ENCODE measurements at regions not wholly inside any gene's neighbourhood (a gene's known extent, or its start where the extent isn't known, plus 50 kb on each side); places are given as distances from the start of the nearest gene placed in this dataset.

- TF ChIP-seq POLR2AphosphoS5 (IDR thresholded peaks at IDR 0.05) (no peak), POLR2A (IDR thresholded peaks at IDR 0.05) (no peak), CTCF (IDR thresholded peaks at IDR 0.05) (no peak)
- Histone ChIP-seq H3K4me1 (replicated peaks) (no peaks in the 10 kb centered on the region), H3K27ac (no peak overlapping the region), H3K4me3 (no peak overlapping the region), H3K27me3 (replicated peaks; ENCODE audit: insufficient read depth) (no peaks in the 10 kb centered on the region), H3K36me3 (no peaks in the 10 kb centered on the region), H3K9me3 (no peaks in the 10 kb centered on the region)
- 88% methylated on average over 7 of the region's 7 CpGs for WGBS
- DNase-seq (ENCODE audit: low spot score) = no peak
- intact Hi-C loops (cut with DNase I) = no loop called here
Observed at GRCh38 chr5:2687746-2688145, 63.7 kb downstream of the IRX2 start.

- no peaks in the 10 kb centered on the region for H3K9me3 ChIP-seq
- no peak overlapping the region for H3K27ac ChIP-seq
- TF ChIP-seq CTCF (IDR thresholded peaks at IDR 0.05) (no peak), POLR2A (IDR thresholded peaks at IDR 0.05) (no peak), POLR2AphosphoS5 (IDR thresholded peaks at IDR 0.05) (no peak)
- no peaks in the 10 kb centered on the region for H3K27me3 ChIP-seq (replicated peaks; ENCODE audit: insufficient read depth)
- DNase-seq (ENCODE audit: low spot score) = no peak
- 54% methylated on average over 28 of the region's 28 CpGs for WGBS
- H3K4me1 ChIP-seq (replicated peaks) = no peaks in the 10 kb centered on the region
- intact Hi-C loops (cut with DNase I) = no loop called here
- no peaks in the 10 kb centered on the region for H3K36me3 ChIP-seq
- H3K4me3 ChIP-seq = no peak overlapping the region
Observed at GRCh38 chr5:2686321-2687124, 65.0 kb downstream of the IRX2 start.

- no peaks in the 10 kb centered on the region for H3K27me3 ChIP-seq (replicated peaks; ENCODE audit: insufficient read depth)
- no peaks in the 10 kb centered on the region for H3K4me1 ChIP-seq (replicated peaks)
- DNase-seq (ENCODE audit: low spot score) = no peak
- 43% methylated on average over 4 of the region's 4 CpGs for WGBS
- intact Hi-C loops (cut with DNase I) = no loop called here
- no peak overlapping the region for H3K27ac ChIP-seq
- no peak overlapping the region for H3K4me3 ChIP-seq
- H3K9me3 ChIP-seq = no peaks in the 10 kb centered on the region
- no peak for TF ChIP-seq CTCF (IDR thresholded peaks at IDR 0.05)
- TF ChIP-seq POLR2AphosphoS5 (IDR thresholded peaks at IDR 0.05) = no peak
- no peak for TF ChIP-seq POLR2A (IDR thresholded peaks at IDR 0.05)
- H3K36me3 ChIP-seq = no peaks in the 10 kb centered on the region
Observed at GRCh38 chr5:2685651-2686272, 65.7 kb downstream of the IRX2 start.

- 94% methylated on average over 11 of the region's 11 CpGs for WGBS
- no peaks in the 10 kb centered on the region for H3K27me3 ChIP-seq (replicated peaks; ENCODE audit: insufficient read depth)
- H3K27ac ChIP-seq = no peak overlapping the region
- no peak overlapping the region for H3K4me3 ChIP-seq
- DNase-seq (ENCODE audit: low spot score) = no peak
- no peaks in the 10 kb centered on the region for H3K36me3 ChIP-seq
- H3K9me3 ChIP-seq = no peaks in the 10 kb centered on the region
- TF ChIP-seq CTCF (IDR thresholded peaks at IDR 0.05) = no peak
- no peak for TF ChIP-seq POLR2A (IDR thresholded peaks at IDR 0.05)
- no peak for TF ChIP-seq POLR2AphosphoS5 (IDR thresholded peaks at IDR 0.05)
- H3K4me1 ChIP-seq (replicated peaks) = no peaks in the 10 kb centered on the region
- intact Hi-C loops (cut with DNase I) = no loop called here
Observed at GRCh38 chr5:2684606-2685005, 66.9 kb downstream of the IRX2 start.

- H3K27ac ChIP-seq = no peak overlapping the region
- H3K4me1 ChIP-seq (replicated peaks) = no peaks in the 10 kb centered on the region
- no peak for DNase-seq (ENCODE audit: low spot score)
- TF ChIP-seq POLR2A (IDR thresholded peaks at IDR 0.05) (no peak), POLR2AphosphoS5 (IDR thresholded peaks at IDR 0.05) (no peak), CTCF (IDR thresholded peaks at IDR 0.05) (no peak)
- no peaks in the 10 kb centered on the region for H3K36me3 ChIP-seq
- no peaks in the 10 kb centered on the region for H3K9me3 ChIP-seq
- H3K27me3 ChIP-seq (replicated peaks; ENCODE audit: insufficient read depth) = no peaks in the 10 kb centered on the region
- WGBS = 77% methylated on average over 14 of the region's 14 CpGs
- no peak overlapping the region for H3K4me3 ChIP-seq
- intact Hi-C loops (cut with DNase I) = no loop called here
Observed at GRCh38 chr5:2683720-2684119, 67.8 kb downstream of the IRX2 start.
